ENCODE measurements at regions not wholly inside any gene's neighbourhood (a gene's known extent, or its start where the extent isn't known, plus 50 kb on each side); places are given as distances from the start of the nearest gene placed in this dataset.
"Not testable (repeated sequence)": the region's sequence is repeated elsewhere in the genome, so short reads cannot be mapped to it uniquely, and the experiment has no call there.

GRCh38 chr9:89687848-89688247, 83.0 kb downstream of the GADD45G start:
- TF ChIP-seq CTCF (IDR thresholded peaks at IDR 0.05): no peak

GRCh38 chr9:89689321-89689720, 84.5 kb downstream of the GADD45G start:
- H3K27me3 Mint-ChIP-seq; intact Hi-C loops (cut with DNase I, micrococcal nuclease); H3K4me3 ChIP-seq (ENCODE audit: low read length): not testable (repeated sequence)

More at GRCh38 chr9:89687848-89688247, 83.0 kb downstream of the GADD45G start:
- Histone ChIP-seq H3K4me1 (ENCODE audit: insufficient read depth, low read length) (peaks cover 7% of the 10 kb centered on the region), H3K9me3 (ENCODE audit: control insufficient read depth in 1 of 2, insufficient read depth in 1 of 2, low read length in 2 of 2) (no peaks in the 10 kb centered on the region), H3K36me3 (ENCODE audit: insufficient read depth, low read length) (no peaks in the 10 kb centered on the region), H3K27me3 (ENCODE audit: control insufficient read depth in 1 of 2, insufficient read depth in 2 of 2, low read length in 2 of 2) (no peaks in the 10 kb centered on the region), H3K4me3 (ENCODE audit: low read length) (no peak overlapping the region), H3K27ac (ENCODE audit: low read depth in 1 of 2, low read length in 2 of 2) (no peak overlapping the region)
- Mint-ChIP-seq H3K9me3 (no peaks in the 10 kb centered on the region), H3K4me3 (no peak overlapping the region), H3K36me3 (ENCODE audit: low read depth) (no peaks in the 10 kb centered on the region), H3K27ac (no peak overlapping the region), H3K27me3 (no peaks in the 10 kb centered on the region), H3K4me1 (ENCODE audit: low read depth) (peaks cover 16% of the 10 kb centered on the region)
- ATAC-seq (ENCODE audit: poor library complexity) (no peak), DNase-seq (no peak)
- ChIA-PET CTCF (interaction anchor here (1.2 kb wide), 1 partner anchor 16 kb away, joined by 3 read pairs; no protein-coding TSS in a partner anchor), POLR2A (interaction anchor here (0.6 kb wide), 1 partner anchor 316 kb away, joined by 3 read pairs; no protein-coding TSS in a partner anchor)
- intact Hi-C loops (cut with DNase I, micrococcal nuclease): no loop called here

GRCh38 chr9:89690334-89690912, 85.6 kb downstream of the GADD45G start:
- Mint-ChIP-seq H3K36me3 (ENCODE audit: low read depth) (no peaks in the 10 kb centered on the region), H3K9me3 (no peaks in the 10 kb centered on the region), H3K4me3 (no peak overlapping the region), H3K27ac (peak overlapping the region; percentile 26), H3K4me1 (ENCODE audit: low read depth) (peaks cover 16% of the 10 kb centered on the region), H3K27me3 (no peaks in the 10 kb centered on the region)
- intact Hi-C loops (cut with DNase I, micrococcal nuclease): no loop called here
- no peaks in the 10 kb centered on the region for H3K36me3 ChIP-seq (ENCODE audit: insufficient read depth, low read length)
- TF ChIP-seq CTCF (IDR thresholded peaks at IDR 0.05): no peak
- CTCF ChIA-PET: interaction anchor here (0.8 kb wide), 1 partner anchor 13 kb away, joined by 3 read pairs; no protein-coding TSS in a partner anchor
- no peak overlapping the region for H3K4me3 ChIP-seq (ENCODE audit: low read length)
- no peaks in the 10 kb centered on the region for H3K9me3 ChIP-seq (ENCODE audit: control insufficient read depth in 1 of 2, insufficient read depth in 1 of 2, low read length in 2 of 2)
- no peak overlapping the region for H3K27ac ChIP-seq (ENCODE audit: low read depth in 1 of 2, low read length in 2 of 2)
- DNase-seq (peak in 3 of 14 experiments; percentile 27 to 38 (median 35)), ATAC-seq (ENCODE audit: poor library complexity) (no peak)
- H3K4me1 ChIP-seq (ENCODE audit: insufficient read depth, low read length): peaks cover 7% of the 10 kb centered on the region
- H3K27me3 ChIP-seq (ENCODE audit: control insufficient read depth in 1 of 2, insufficient read depth in 2 of 2, low read length in 2 of 2): no peaks in the 10 kb centered on the region
- POLR2A ChIA-PET: interaction anchor here (1.6 kb wide), 1 partner anchor 53 kb away, joined by 4 read pairs; no protein-coding TSS in a partner anchor

More at GRCh38 chr9:89689321-89689720, 84.5 kb downstream of the GADD45G start:
- H3K36me3 ChIP-seq (ENCODE audit: insufficient read depth, low read length); ATAC-seq (ENCODE audit: poor library complexity); H3K4me3 Mint-ChIP-seq; CTCF ChIA-PET; H3K9me3 Mint-ChIP-seq; DNase-seq; H3K27ac ChIP-seq (ENCODE audit: low read depth in 1 of 2, low read length in 2 of 2); H3K9me3 ChIP-seq (ENCODE audit: control insufficient read depth in 1 of 2, insufficient read depth in 1 of 2, low read length in 2 of 2); H3K4me1 ChIP-seq (ENCODE audit: insufficient read depth, low read length); H3K36me3 Mint-ChIP-seq (ENCODE audit: low read depth); POLR2A ChIA-PET; H3K27me3 ChIP-seq (ENCODE audit: control insufficient read depth in 1 of 2, insufficient read depth in 2 of 2, low read length in 2 of 2); H3K27ac Mint-ChIP-seq: not testable (repeated sequence)
- H3K4me1 Mint-ChIP-seq (ENCODE audit: low read depth): peaks cover 16% of the 10 kb centered on the region

- Histone ChIP-seq H3K4me1 (ENCODE audit: insufficient read depth, low read length) (peaks cover 12% of the 10 kb centered on the region), H3K27ac (ENCODE audit: low read depth in 1 of 2, low read length in 2 of 2) (no peak overlapping the region), H3K36me3 (ENCODE audit: insufficient read depth, low read length) (no peaks in the 10 kb centered on the region), H3K9me3 (ENCODE audit: control insufficient read depth in 1 of 2, insufficient read depth in 1 of 2, low read length in 2 of 2) (no peaks in the 10 kb centered on the region), H3K27me3 (ENCODE audit: control insufficient read depth in 1 of 2, insufficient read depth in 2 of 2, low read length in 2 of 2) (no peaks in the 10 kb centered on the region), H3K4me3 (ENCODE audit: low read length) (no peak overlapping the region)
- DNase-seq: no peak
- H3K9me3 Mint-ChIP-seq: no peaks in the 10 kb centered on the region
- CTCF ChIA-PET: no interaction called here
- no peaks in the 10 kb centered on the region for H3K27me3 Mint-ChIP-seq
- no peak overlapping the region for H3K4me3 Mint-ChIP-seq
- no peak overlapping the region for H3K27ac Mint-ChIP-seq
- ATAC-seq (ENCODE audit: poor library complexity): no peak
- no peaks in the 10 kb centered on the region for H3K36me3 Mint-ChIP-seq (ENCODE audit: low read depth)
- intact Hi-C loops (cut with DNase I, micrococcal nuclease): no loop called here
- POLR2A ChIA-PET: no interaction called here
- TF ChIP-seq CTCF (IDR thresholded peaks at IDR 0.05): no peak
- H3K4me1 Mint-ChIP-seq (ENCODE audit: low read depth): peaks cover 13% of the 10 kb centered on the region
Observed at GRCh38 chr9:89695441-89695891, 90.7 kb downstream of the GADD45G start.

- H3K27me3 Mint-ChIP-seq; ATAC-seq (ENCODE audit: poor library complexity); H3K9me3 Mint-ChIP-seq; H3K27ac ChIP-seq (ENCODE audit: low read depth in 1 of 2, low read length in 2 of 2); intact Hi-C loops (cut with DNase I, micrococcal nuclease); H3K27ac Mint-ChIP-seq; POLR2A ChIA-PET; H3K4me3 Mint-ChIP-seq; CTCF ChIA-PET; H3K9me3 ChIP-seq (ENCODE audit: control insufficient read depth in 1 of 2, insufficient read depth in 1 of 2, low read length in 2 of 2); H3K36me3 ChIP-seq (ENCODE audit: insufficient read depth, low read length); H3K27me3 ChIP-seq (ENCODE audit: control insufficient read depth in 1 of 2, insufficient read depth in 2 of 2, low read length in 2 of 2); DNase-seq; H3K4me3 ChIP-seq (ENCODE audit: low read length); H3K36me3 Mint-ChIP-seq (ENCODE audit: low read depth): not testable (repeated sequence)
- peaks cover 11% of the 10 kb centered on the region for H3K4me1 Mint-ChIP-seq (ENCODE audit: low read depth)
- peaks cover 14% of the 10 kb centered on the region for H3K4me1 ChIP-seq (ENCODE audit: insufficient read depth, low read length)
Observed at GRCh38 chr9:89695979-89696378, 91.2 kb downstream of the GADD45G start.

All from CD4-positive, alpha-beta T cell (primary cell).